Activated CD8-positive, alpha-beta T cell treated with anti-CD3 and anti-CD28 coated beads for 36 hours (primary cell): ENCODE measurements at regions not wholly inside any gene's neighbourhood (a gene's known extent, or its start where the extent isn't known, plus 50 kb on each side); places are given as distances from the start of the nearest gene placed in this dataset.

ENCODE experiments used
- ATAC-seq: fragments of 200-7000 bp; cut with Tn5 transposase; one replicate; pipeline ENCODE4 v1.10.0; 2021; ENCODE audit warnings: mild to moderate bottlenecking, moderate library complexity
- CTCF ChIA-PET: fragments of 350-600 bp; sonication (Branson Sonifier 250); formaldehyde crosslinking; loops from one replicate; lab custom pipeline; 2021; ENCODE audit warnings: antibody characterized with exemption; lab: Charles Lee
- POLR2A ChIA-PET: fragments of 350-600 bp; sonication (Branson Sonifier 250); formaldehyde crosslinking; loops from one replicate; lab custom pipeline; 2021; ENCODE audit warnings: antibody characterized with exemption; lab: Charles Lee
- DNase-seq: peaks from one replicate; pipeline ENCODE4 v3.0.0-alpha.2; 2020
- H3K27ac Mint-ChIP-seq: one replicate; pipeline ENCODE4 v1.8.0; 2021; ENCODE audit warnings: mild to moderate bottlenecking, mixed read lengths
- H3K27me3 Mint-ChIP-seq: one replicate; pipeline ENCODE4 v1.8.0; 2021; ENCODE audit warnings: mixed read lengths
- H3K36me3 Mint-ChIP-seq: one replicate; pipeline ENCODE4 v1.8.0; 2021; ENCODE audit warnings: low read depth, mixed read lengths
- H3K4me1 Mint-ChIP-seq: one replicate; pipeline ENCODE4 v1.8.0; 2021; ENCODE audit warnings: low read depth, mixed read lengths
- H3K4me3 Mint-ChIP-seq: one replicate; pipeline ENCODE4 v1.8.0; 2021; ENCODE audit warnings: mild to moderate bottlenecking, moderate library complexity, mixed read lengths
- H3K9me3 Mint-ChIP-seq: one replicate; pipeline ENCODE4 v1.8.0; 2021; ENCODE audit warnings: mixed read lengths
- CTCF ChIP-seq: fragments of 200-600 bp; IDR thresholded peaks from one replicate; pipeline ENCODE4 v1.8.0; 2022; ENCODE audit warnings: antibody characterized with exemption, mild to moderate bottlenecking
- intact Hi-C: fragments of 100-400 bp; cut with micrococcal nuclease; formaldehyde crosslinking; loops from one replicate; pipeline ENCODE4 v1.10.0; 2022

DNA sequence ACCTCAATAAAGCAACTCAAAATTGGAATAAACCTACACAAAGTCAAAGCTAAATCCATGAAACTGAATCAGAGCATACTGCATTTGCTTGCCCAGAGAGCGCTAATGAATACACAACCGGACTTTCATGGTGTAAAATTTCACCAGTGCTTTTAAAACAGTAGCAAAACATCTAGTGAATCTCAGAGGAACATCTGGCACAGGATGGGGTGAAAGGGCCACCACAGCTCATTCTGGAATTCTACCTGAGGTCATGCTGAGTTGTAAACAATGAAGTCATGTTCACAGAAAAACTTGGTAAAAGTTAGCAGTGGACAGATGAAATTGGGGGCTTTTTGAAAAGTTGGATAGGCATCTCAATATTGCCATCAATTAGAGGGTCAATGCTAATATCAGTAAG is 125.6 kb upstream of the STXBP5 start:
- DNase-seq (no peak), ATAC-seq (no peak)
- Mint-ChIP-seq H3K36me3 (no peaks in the 10 kb centered on the region), H3K9me3 (no peaks in the 10 kb centered on the region), H3K4me3 (no peak overlapping the region), H3K4me1 (no peaks in the 10 kb centered on the region), H3K27me3 (peaks cover 3% of the 10 kb centered on the region), H3K27ac (no peak overlapping the region)
- POLR2A ChIA-PET, result no interaction called here
- intact Hi-C loops, result no loop called here
- CTCF ChIA-PET, result no interaction called here
- no peak for TF ChIP-seq CTCF

- H3K36me3 Mint-ChIP-seq, result no peaks in the 10 kb centered on the region
- CTCF ChIA-PET, result no interaction called here
- POLR2A ChIA-PET, result no interaction called here
- no peak overlapping the region for H3K4me3 Mint-ChIP-seq
- intact Hi-C loops, result no loop called here
- peaks cover 2% of the 10 kb centered on the region for H3K4me1 Mint-ChIP-seq
- H3K27ac Mint-ChIP-seq, result no peak overlapping the region
- DNase-seq (no peak), ATAC-seq (no peak)
- H3K9me3 Mint-ChIP-seq, result no peaks in the 10 kb centered on the region
- no peak for TF ChIP-seq CTCF
- peaks cover 3% of the 10 kb centered on the region for H3K27me3 Mint-ChIP-seq
These were observed 124.0 kb upstream of the STXBP5 start for GRCh38 chr6:147080225-147080624.

DNA sequence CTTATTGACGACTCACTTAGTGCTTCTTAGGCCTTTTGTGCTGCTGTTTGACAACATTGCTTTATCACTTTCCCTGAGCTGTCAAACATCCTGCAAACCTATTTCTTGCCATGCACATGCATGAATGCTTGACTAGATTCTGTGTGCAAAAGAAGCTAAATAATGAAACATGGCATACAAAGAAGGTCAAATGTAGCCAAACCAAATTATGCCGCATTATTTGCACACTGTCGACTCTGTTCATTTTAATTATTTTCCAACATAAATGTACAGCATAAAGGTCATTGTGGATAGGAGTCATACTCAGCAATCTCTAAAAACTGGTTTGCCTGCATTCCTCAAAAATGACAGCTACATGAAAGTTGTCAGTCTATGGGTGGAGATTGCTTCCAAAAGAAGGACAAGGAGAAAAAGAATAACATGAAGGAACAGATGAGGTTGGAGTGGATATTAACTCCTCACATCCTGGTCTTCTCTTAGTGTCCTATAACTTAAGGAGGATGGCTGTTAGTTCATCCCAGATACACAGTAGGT is 123.1 kb upstream of the STXBP5 start:
- TF ChIP-seq CTCF, result no peak
- H3K4me3 Mint-ChIP-seq, result no peak overlapping the region
- ChIA-PET POLR2A (no interaction called here), CTCF (no interaction called here)
- intact Hi-C loops, result no loop called here
- ATAC-seq (no peak), DNase-seq (no peak)
- H3K4me1 Mint-ChIP-seq, result peaks cover 2% of the 10 kb centered on the region
- no peaks in the 10 kb centered on the region for H3K36me3 Mint-ChIP-seq
- no peak overlapping the region for H3K27ac Mint-ChIP-seq
- peaks cover 3% of the 10 kb centered on the region for H3K27me3 Mint-ChIP-seq
- H3K9me3 Mint-ChIP-seq, result no peaks in the 10 kb centered on the region

DNA sequence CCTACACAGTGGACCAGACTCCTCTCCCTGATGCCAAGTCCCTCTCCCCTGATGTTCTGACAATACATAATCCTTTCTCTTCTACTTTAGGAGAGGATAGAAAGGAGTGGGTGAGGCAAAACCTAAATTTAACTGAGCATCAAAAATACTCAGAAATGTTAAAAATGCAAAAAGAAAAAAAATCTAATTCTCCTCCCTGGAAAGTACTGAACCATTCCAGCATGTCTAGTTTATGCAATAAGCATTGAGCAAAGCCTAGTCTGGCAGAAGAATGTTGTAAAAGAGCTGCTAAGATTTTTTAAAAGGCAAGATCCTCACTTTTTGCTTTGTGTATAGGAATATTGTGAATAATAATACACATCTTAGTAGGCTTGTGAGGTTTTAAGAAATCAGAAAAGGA is 116.6 kb upstream of the STXBP5 start:
- Mint-ChIP-seq H3K27ac (no peak overlapping the region), H3K4me1 (peaks cover 2% of the 10 kb centered on the region), H3K27me3 (peaks cover 3% of the 10 kb centered on the region), H3K36me3 (peaks cover 3% of the 10 kb centered on the region), H3K9me3 (peaks cover 4% of the 10 kb centered on the region), H3K4me3 (no peak overlapping the region)
- intact Hi-C loops, result no loop called here
- TF ChIP-seq CTCF, result no peak
- CTCF ChIA-PET, result no interaction called here
- DNase-seq, result no peak
- ATAC-seq, result no peak
- POLR2A ChIA-PET, result interaction anchor here (0.6 kb wide), 1 partner anchor 150 kb away, joined by 3 read pairs; no protein-coding TSS in a partner anchor

- no peak for ATAC-seq
- Mint-ChIP-seq H3K4me1 (peaks cover 2% of the 10 kb centered on the region), H3K36me3 (peaks cover 3% of the 10 kb centered on the region), H3K4me3 (no peak overlapping the region), H3K27ac (no peak overlapping the region), H3K27me3 (no peaks in the 10 kb centered on the region), H3K9me3 (peaks cover 4% of the 10 kb centered on the region)
- no peak for DNase-seq
- intact Hi-C loops, result no loop called here
- CTCF ChIA-PET, result interaction anchor here (0.9 kb wide), 1 partner anchor 11 kb away, joined by 3 read pairs; no protein-coding TSS in a partner anchor
- TF ChIP-seq CTCF, result no peak
- POLR2A ChIA-PET, result no interaction called here
These were observed 115.4 kb upstream of the STXBP5 start for GRCh38 chr6:147088861-147089260.
